GM18867 (cell line): ENCODE measurements at regions not wholly inside any gene's neighbourhood (a gene's known extent, or its start where the extent isn't known, plus 50 kb on each side); places are given as distances from the start of the nearest gene placed in this dataset.

ENCODE experiments used
- ATAC-seq: cut with Tn5 transposase; IDR thresholded peaks from one replicate; pipeline ENCODE4 v1.9.1; 2021; ENCODE audit warnings: mild to moderate bottlenecking, moderate library complexity; ENCODE audit not compliant: unreplicated experiment

DNA sequence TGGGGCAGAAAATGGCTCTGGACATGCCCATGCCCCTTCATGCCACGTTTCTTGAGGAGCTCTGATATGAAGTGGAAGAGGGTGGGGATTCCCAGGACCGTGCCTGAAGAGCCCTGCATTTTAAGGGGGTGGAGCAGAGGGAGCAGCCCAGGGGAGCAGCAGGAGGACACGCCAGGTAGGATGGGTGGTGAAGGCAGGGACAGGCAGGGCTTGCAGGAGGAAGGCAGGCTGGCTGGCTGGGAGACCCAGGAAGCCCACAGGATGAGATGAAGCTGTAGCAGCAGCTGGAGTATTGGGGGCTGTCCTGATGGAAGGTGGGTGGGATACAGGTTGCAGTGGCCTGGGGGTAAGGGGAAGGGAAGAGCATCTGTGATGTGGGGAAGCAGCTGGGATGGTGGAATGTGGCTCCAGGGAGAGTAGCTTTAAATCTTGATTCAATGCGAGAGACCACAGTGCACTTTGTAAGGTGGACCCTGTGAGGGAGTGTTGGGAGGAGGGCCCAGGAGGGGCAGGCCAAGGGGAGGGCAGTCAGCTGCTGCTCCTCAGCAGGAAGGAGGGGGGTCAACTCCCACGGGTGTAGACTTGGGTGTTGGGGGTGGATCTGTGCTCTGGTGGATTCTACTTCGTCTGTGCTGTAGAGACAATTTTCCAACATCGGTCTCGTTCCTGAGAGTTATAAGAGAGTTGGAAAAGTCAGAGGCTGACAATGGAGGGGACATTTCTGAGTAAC is 242.6 kb upstream of the IRX4 start:
- ATAC-seq: no peak

DNA sequence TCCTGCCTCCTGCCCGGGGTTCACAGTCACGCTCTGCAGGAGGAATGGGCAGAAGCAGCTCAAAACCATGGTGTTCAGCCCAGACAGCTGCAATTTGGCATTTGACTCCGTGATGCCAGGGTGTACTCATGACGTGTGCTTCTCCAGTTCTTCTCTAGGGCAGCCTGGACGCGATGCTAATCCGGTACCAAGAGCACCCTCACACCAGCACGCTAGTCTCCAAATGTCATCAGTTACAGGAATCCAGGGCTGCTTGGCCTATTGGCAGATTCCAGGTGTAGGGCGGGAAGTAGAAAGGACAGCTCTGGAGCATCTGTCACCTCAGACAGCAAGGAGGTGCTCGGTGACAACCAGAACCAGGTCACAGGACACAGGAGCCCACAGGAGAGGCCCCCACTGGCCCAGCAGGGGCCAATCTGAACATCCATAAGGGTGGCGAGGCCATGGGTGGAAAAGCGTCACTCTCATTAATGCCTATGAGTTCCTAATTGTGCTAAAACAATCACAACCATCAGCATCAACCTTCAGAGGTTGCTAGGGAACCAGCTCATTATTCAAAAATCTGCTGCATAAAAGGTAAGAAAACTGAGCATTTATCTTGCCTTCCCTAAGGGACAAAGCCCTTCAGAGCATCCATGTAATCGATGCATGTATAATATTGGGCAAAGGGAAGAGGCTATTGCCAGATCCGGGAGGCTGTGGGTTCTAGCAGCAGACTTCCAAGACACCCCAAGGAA is 241.9 kb upstream of the IRX4 start:
- no peak for ATAC-seq

DNA sequence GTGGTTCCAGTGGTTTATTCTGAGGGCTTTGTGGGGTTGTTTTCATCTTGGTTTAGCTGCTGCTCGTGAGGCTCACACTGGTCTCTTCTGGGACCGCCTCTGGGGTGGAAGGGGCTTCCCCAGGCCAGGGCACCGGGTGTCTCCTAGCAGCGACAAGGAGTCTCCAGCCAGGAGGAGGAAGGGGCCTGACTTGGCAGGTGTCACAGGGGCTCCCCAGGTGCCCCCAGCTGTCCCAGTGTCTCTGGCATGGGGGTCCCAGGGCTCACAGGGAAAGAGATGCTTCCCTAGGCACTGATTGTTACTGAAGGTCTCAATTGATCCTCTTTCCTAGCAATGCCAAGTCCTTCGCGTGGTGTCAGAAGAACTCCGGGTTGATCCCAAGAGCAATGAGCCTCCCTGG is 241.1 kb upstream of the IRX4 start:
- no peak for ATAC-seq

DNA sequence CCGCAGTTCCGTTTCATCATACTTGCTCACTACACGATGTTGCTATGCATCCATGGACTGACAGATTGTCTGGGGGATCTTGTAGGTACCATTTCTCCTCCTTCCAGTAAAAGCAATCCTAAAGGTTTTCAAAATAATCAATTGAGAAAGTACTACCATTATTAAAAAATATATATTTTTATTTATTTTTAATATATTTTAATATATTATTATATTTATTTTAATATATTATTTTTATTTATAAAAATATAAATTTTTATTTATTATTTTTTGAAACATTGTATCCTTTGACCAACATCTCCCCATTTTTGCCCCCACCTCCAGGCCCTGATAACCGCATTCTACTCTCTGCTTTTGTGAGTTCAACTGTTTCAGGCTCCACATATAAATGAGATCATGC is 237.6 kb upstream of the IRX4 start:
- ATAC-seq: no peak

DNA sequence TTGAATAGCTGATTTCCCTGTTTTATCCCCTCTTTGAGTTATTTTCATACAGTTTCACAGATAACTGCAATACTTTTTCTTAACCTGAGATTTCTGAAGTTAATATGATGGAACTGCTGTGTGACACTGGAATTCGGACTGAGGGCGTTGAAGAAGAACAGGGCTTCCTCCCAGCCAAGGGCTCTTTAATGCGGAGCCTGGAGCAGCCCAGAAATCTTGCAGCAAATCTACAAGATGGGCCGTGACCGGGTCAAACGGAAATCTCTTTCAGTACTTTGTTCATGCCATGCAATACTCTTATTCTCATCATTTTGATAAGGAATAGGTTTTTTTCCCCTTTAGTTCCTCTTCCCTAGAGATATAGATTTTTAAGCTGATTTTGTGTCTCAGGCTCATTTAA is 236.8 kb upstream of the IRX4 start:
- ATAC-seq: no peak

DNA sequence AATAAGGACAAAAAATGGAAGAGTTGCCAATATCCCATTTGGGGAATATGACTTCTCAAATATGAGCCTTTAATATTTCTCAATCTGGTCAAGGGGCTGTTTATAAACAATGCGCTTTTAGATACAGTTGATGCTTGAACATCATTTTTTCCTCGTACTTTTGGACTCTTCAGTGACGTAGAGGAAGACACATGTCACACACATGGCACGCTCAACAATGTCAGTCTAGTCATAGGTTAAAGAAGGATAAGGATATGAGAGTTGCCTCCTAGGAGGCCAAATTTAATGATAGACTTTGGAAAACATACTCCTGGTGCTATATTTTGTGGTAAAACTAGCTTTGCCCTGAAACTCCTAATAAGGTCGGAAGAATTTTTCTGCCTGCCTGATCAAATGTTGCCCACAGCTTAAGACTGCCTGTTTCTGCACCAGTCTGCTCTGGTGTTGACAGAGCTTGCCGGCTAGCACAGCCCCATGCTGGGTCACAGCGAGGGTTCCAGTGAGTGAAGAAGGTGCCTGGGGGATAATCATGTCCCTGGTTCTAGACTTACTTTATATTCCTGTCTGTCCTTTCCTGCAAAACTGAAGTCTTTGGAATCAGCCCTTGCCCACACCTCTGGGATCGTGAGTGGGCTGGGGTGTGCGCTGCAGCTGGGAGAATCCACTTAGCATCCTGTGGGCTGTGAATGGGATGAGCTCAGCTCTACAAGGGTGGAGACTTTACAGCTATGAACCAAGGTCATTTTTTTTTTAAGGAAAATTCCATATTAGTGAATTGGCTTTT is 230.8 kb upstream of the IRX4 start:
- no peak for ATAC-seq

DNA sequence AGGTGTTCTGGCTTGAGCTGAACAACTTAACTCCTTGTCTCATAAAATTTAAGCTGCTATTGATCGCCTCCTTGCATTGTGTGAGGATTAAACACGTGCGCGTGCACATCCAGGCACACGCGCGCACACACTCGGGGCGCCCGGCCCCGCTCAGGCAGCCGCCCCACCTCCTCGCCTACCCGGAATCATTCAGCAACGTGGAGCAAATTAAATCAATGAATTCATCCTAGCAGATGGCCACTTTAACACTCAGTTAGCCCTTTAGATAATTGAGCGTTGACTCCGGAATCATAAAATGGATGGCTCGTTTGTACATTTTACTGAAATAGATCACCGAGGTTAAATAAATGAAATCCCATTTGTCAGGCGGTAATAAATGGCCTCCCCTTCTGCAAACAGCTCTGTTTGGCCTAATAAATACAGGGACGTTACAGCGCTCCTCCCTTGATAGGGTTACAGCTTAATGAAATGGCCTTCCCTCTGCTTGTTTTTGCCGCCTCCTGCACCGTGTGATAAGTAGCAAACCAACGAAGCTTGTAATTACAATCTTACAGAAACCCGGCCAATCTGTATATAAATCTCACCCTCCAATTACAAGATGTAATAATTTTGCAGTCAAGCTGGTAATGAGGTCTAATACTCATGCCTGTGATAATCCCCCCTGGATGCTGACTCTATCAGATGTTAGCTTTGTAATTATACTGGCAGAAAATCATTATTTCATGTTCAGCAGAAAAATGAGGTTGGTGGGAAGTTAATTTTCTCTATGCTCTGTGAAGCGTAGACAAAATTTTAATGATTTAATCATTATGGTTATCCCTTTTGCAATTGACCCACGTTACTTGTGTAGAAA is 229.7 kb upstream of the IRX4 start:
- no peak for ATAC-seq

DNA sequence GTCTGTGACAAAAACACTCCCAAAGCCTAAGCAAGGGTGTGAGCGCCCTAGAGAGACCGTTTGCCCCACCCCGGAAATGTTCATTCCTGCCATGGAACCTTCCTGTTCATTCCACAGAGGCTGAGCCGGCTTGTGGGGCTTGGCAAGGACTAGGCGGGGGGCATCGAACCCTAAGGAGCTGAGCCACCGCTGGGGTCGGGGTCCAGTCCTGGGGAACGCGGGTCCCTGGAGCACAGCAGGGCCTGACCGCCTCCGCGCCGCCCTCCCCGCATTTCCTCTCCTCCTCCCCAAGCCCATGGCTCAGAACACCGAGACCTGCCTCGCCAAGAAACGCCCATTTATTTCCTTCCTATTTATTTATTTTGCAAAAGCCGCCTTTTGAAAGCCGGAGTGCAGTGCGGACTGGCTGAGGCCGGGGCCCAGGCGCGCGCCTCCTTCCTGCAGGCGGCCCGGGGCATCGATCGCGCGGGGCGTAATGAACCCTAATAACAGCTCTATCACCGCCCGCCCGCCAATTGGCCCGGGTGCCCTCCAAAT is 228.9 kb upstream of the IRX4 start:
- no peak for ATAC-seq

DNA sequence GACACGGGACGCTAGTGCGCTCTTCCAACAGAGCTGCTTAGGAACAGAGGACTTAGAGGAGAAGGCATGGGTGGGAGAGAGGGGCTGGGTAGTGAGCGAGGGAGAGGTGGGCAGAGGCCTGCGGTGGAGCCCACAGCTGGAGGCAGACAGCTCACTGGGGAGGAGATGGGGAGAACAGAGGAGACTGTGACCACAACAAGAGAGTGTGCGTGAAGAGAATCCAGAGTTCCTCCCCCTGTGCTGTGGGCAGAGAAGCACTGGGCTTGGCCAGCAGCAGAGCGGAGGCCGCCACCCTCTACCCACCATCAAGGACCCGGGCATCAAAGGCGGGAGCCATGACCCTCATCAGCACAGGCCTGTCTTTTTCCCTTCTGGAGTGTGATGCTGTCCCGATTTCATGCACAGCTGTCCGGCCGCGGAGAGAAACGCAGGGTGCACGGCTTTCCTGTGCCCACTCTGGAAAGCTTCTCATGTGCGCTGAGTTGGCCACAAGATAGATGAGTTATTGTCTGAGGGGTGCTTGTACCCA is 228.3 kb upstream of the IRX4 start:
- ATAC-seq: no peak

DNA sequence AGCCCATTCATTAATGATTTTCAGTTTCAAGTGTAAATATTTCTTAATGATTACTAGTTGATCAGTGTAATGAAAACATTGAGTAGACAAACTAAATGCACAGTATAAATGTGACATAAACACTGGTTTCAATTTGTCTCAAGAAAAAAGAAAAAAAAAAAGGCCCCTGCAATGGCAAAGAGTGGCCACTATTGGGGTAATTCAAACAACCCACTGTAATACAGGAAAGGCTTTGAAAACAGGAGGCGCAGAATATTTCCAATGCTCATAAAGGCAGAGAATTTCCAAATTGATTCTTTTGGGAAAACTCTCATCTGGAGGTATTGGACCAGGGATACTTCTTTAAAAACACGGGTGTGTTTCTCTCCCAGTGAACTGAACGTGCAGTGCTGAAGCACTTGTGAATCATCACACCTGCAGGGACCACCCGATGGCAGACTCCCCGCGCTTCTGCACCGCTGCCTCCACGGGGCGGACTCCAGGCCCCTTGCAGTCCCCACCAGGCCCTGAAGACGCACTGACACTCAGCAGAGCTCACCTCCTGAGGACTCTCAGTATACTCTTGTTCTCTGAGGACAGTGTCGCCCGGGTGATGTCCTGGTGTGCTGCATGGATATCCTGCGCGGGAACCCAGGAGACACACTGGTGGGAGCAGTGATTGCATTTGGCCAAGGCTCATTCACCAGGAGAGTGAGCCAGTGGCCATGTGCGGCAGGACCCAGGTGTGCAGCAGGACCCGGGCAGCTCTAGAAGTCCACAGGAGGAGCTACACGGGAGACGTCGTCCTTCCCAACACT is 227.6 kb upstream of the IRX4 start:
- no peak for ATAC-seq

DNA sequence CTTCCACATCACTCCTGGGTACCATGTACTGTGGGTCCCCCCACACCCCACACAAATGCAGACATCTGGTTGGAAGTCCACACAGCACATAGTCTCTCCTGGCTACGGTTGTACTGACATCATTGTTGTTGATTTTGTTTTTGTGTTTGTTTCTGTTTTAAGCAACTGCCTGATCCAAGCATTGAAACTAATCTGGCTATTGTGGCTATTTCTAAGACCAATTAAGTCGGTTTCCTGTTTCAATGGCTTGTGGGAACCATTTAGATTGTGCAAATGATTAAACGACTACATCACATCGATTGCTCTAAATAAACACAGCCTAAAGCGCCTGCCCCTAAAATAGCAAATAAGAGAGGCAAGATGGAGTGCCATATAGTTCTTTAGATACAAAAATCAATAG is 226.8 kb upstream of the IRX4 start:
- no peak for ATAC-seq

DNA sequence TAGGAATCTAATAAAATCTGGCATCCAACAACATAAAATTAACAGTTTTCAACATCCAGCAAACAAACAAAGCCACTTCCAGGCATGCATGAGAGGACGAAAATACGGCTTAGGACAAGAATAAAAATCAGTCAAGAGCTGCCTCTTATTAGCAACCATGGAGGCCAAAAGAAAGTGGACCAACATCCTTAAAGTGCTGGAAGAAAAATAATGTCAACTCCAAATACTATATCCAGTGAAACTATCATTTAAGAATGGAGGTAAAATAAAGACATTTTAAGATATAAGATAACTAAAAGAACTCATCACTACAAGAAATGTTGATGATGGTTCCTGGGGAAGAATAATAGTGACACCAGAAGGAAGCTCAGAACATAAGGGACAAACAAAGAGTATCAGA is 224.0 kb upstream of the IRX4 start:
- ATAC-seq: no peak

DNA sequence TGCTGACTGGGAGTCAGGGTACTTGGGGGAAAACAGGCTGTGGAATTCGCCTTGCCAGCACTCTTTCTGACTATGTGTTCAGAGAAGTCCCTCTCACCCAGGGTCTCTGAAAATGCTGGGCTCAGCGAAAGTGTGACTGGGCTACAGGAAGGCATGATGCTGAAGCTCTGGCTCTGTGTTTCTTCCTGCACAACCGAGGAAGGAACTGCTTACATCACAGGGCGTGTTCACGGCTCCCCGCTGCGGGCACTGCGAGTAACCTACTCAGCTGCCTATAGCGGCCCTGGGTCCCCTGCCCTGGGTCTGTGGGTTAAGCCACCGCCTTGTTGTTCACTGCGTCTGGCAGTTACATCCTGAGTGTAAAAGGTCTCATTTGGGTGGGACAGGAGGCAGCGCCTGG is 222.4 kb upstream of the IRX4 start:
- ATAC-seq: no peak

DNA sequence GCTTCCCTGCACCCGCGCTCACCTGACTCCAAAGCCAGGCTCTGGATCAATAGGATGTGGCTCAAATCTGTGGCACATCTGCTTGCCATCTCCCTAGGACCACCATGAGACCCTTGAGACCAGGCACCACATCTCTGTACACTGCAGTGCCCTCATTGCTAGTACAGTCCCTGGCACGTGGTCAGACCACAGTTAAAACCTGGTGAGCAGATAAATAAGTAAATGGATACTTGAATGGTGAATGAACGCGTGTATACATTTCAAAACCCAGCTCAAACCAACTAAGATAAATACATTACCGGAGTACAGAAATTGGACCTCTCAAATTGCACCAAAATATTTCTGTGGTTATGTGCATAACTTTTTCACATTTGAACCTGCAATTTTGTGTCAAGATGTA is 221.2 kb upstream of the IRX4 start:
- no peak for ATAC-seq

DNA sequence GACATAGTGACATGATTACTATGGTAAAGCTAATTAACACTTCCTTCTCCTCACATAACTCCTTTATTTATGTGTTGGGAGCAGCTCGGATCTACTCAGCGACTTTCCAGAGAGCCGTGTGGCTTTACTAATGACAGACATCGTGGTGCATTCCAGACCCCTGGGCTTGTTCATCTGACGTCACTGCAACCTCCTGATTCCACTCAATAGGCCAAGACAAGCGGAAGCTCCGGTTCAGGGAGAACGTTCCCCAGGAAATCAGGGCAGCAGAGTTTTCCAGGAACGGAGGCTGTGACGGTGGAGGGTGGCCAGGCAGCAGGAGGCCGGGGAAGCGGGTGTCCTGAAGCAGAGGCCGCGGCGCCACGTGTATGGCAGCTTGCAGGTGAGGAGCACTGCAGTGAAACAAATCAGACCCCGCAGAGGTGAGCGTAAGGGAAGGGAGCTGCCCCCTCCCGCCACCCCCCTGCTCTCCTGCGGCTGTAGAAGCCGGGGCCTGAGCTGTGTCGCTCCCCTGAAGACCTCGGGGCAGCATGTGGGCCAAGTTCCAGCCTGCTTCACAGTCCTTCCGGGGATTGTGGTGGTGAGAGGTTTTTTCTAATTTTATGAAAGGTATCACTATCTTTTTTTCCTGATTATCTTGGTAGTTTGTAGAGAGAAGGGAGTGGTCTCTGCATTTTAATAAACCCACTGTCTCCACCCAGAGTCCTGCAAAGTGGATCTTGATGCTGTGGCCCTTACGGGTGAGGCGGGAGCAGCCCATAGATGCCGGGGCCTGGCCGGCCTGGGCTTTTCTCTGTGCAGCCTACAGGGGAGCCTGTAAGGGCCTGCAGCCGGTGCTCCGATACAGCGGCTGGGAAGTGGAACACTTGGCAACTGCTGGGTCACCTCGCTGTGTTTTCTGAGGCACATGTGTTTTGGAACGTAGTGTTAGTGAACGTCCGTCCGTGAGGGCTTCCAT is 220.4 kb upstream of the IRX4 start:
- no peak for ATAC-seq

DNA sequence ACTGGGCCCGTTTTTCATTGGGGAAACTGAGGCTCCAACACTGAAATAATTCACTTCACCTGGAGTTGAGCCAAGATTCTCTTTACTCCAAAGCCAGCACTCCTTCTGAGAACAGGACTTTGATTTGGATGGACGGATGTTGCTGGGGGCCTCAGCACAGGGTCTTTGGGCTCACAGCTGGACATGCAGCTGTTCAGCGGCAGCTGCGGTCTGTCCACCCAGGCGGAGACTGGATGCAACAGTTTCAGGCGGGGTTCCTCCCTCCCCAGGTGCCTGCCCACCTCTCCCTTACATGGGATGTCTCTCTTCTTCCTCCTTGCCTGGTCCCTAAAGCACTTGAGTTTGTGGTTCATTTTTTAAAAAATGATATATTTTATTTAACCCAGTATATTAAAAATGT is 219.0 kb upstream of the IRX4 start:
- ATAC-seq: no peak

DNA sequence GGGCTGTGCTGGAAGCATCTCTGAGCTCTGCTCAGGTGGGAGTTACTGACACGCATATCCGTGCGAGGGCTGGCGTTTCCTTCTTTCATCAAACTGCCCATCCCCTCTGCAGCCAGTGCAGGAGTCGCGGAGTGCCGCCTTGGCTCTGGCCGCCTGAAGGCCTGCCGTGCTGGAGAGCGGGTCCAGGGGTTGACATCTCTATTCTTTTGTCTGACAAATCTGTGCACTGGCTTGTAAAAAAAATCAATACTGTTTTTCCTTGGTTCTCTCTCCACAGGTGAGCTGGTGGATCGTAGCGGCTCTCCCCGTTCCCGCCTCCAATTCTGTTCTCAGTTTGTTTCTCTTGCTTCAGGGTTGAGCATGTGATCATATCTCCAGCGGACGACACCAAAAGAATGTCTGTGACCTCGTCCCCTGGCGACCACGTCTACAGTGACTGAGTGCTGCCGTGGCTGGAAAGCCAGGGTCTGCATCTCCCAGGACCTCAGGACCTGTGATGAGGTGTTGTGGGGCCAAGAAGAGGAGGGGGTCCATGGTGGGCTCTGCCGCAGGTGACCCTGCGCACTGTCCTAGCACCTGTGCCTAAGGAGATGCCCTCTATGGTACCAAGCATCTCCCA is 214.3 kb upstream of the IRX4 start:
- ATAC-seq: no peak

DNA sequence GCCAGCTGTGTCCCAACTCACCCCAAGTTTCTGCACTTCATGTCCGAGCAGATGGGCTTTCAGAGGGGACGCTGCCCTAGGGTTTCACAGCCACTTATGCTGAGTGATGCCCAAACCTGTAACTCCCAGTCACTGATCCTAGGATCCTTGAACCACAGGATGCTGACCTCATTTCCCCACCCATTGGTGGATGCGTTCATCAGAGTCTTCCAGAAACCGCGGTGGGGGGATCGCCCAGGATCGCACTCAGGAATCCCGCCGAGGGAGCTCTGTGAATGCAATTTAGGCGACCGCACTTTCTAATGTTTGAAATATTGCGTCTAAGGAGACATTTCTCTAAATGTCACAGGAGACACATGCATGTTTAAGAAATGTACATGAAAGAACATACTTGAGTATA is 212.3 kb upstream of the IRX4 start:
- no peak for ATAC-seq
